ENCODE measurements at regions not wholly inside any gene's neighbourhood (a gene's known extent, or its start where the extent isn't known, plus 50 kb on each side); places are given as distances from the start of the nearest gene placed in this dataset.

- Histone ChIP-seq H3K36me3 (ENCODE audit: insufficient read depth, low read length) (no peaks in the 10 kb centered on the region), H3K4me2 (ENCODE audit: low read length) (no peak overlapping the region), H3K9me3 (ENCODE audit: low read length) (no peaks in the 10 kb centered on the region), H3K27me3 (ENCODE audit: insufficient read depth, low read depth, low read length) (no peaks in the 10 kb centered on the region), H3K79me2 (replicated peaks; ENCODE audit: insufficient read depth, low read length) (no peaks in the 10 kb centered on the region), H3K9ac (ENCODE audit: low read length) (no peak overlapping the region), H4K20me1 (ENCODE audit: insufficient read depth) (no peaks in the 10 kb centered on the region), H2AFZ (ENCODE audit: low read depth, low read length) (no peak overlapping the region), H3K4me3 (ENCODE audit: low read length) (no peak overlapping the region), H3K27ac (ENCODE audit: low read length) (no peak overlapping the region), H3F3A (ENCODE audit: insufficient read depth, low read length, poor library complexity, severe bottlenecking) (no peaks in the 10 kb centered on the region), H3K9me2 (ENCODE audit: insufficient read depth, low read length) (no peaks in the 10 kb centered on the region)
- no peak for TF ChIP-seq EZH2 (IDR thresholded peaks at IDR 0.05; ENCODE audit: borderline replicate concordance, insufficient read depth, low read length, poor library complexity, severe bottlenecking)
- TF ChIP-seq RAD21 (conservative IDR thresholded peaks at IDR 0.05), result no peak
- TF ChIP-seq SMC3 (conservative IDR thresholded peaks at IDR 0.05; ENCODE audit: poor library complexity), result no peak
- TF ChIP-seq MXI1 (conservative IDR thresholded peaks at IDR 0.05; ENCODE audit: poor library complexity, severe bottlenecking), result no peak
- no peak for TF ChIP-seq TAF1 (IDR thresholded peaks at IDR 0.05; ENCODE audit: low read depth)
- TF ChIP-seq, protein P1, sequence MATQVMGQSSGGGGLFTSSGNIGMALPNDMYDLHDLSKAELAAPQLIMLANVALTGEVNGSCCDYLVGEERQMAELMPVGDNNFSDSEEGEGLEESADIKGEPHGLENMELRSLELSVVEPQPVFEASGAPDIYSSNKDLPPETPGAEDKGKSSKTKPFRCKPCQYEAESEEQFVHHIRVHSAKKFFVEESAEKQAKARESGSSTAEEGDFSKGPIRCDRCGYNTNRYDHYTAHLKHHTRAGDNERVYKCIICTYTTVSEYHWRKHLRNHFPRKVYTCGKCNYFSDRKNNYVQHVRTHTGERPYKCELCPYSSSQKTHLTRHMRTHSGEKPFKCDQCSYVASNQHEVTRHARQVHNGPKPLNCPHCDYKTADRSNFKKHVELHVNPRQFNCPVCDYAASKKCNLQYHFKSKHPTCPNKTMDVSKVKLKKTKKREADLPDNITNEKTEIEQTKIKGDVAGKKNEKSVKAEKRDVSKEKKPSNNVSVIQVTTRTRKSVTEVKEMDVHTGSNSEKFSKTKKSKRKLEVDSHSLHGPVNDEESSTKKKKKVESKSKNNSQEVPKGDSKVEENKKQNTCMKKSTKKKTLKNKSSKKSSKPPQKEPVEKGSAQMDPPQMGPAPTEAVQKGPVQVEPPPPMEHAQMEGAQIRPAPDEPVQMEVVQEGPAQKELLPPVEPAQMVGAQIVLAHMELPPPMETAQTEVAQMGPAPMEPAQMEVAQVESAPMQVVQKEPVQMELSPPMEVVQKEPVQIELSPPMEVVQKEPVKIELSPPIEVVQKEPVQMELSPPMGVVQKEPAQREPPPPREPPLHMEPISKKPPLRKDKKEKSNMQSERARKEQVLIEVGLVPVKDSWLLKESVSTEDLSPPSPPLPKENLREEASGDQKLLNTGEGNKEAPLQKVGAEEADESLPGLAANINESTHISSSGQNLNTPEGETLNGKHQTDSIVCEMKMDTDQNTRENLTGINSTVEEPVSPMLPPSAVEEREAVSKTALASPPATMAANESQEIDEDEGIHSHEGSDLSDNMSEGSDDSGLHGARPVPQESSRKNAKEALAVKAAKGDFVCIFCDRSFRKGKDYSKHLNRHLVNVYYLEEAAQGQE (IDR thresholded peaks at IDR 0.05; ENCODE audit: borderline replicate concordance), result no peak
- TF ChIP-seq POLR2AphosphoS5 (IDR thresholded peaks at IDR 0.05), result no peak
- no peak for TF ChIP-seq EP300 (conservative IDR thresholded peaks at IDR 0.05; ENCODE audit: poor library complexity, severe bottlenecking)
- TF ChIP-seq, protein P2, sequence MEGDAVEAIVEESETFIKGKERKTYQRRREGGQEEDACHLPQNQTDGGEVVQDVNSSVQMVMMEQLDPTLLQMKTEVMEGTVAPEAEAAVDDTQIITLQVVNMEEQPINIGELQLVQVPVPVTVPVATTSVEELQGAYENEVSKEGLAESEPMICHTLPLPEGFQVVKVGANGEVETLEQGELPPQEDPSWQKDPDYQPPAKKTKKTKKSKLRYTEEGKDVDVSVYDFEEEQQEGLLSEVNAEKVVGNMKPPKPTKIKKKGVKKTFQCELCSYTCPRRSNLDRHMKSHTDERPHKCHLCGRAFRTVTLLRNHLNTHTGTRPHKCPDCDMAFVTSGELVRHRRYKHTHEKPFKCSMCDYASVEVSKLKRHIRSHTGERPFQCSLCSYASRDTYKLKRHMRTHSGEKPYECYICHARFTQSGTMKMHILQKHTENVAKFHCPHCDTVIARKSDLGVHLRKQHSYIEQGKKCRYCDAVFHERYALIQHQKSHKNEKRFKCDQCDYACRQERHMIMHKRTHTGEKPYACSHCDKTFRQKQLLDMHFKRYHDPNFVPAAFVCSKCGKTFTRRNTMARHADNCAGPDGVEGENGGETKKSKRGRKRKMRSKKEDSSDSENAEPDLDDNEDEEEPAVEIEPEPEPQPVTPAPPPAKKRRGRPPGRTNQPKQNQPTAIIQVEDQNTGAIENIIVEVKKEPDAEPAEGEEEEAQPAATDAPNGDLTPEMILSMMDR (IDR thresholded peaks at IDR 0.05; ENCODE audit: poor library complexity, severe bottlenecking), result no peak
Observed at GRCh38 chr14:86430853-86431252, 900.9 kb downstream of the FLRT2 start.

GRCh38 chr14:86423214-86423613, 893.3 kb downstream of the FLRT2 start:
- no peaks in the 10 kb centered on the region for H3K79me2 ChIP-seq (replicated peaks; ENCODE audit: insufficient read depth, low read length)
- H3K36me3 ChIP-seq (ENCODE audit: insufficient read depth, low read length), result no peaks in the 10 kb centered on the region
- H2AFZ ChIP-seq (ENCODE audit: low read depth, low read length), result no peak overlapping the region
- H3K27ac ChIP-seq (ENCODE audit: low read length), result no peak overlapping the region
- no peaks in the 10 kb centered on the region for H3F3A ChIP-seq (ENCODE audit: insufficient read depth, low read length, poor library complexity, severe bottlenecking)
- TF ChIP-seq POLR2AphosphoS5 (IDR thresholded peaks at IDR 0.05) (no peak), MXI1 (conservative IDR thresholded peaks at IDR 0.05; ENCODE audit: poor library complexity, severe bottlenecking) (no peak), EP300 (conservative IDR thresholded peaks at IDR 0.05; ENCODE audit: poor library complexity, severe bottlenecking) (no peak), TAF1 (IDR thresholded peaks at IDR 0.05; ENCODE audit: low read depth) (no peak), SMC3 (conservative IDR thresholded peaks at IDR 0.05; ENCODE audit: poor library complexity) (no peak), RAD21 (conservative IDR thresholded peaks at IDR 0.05) (no peak), EZH2 (IDR thresholded peaks at IDR 0.05; ENCODE audit: borderline replicate concordance, insufficient read depth, low read length, poor library complexity, severe bottlenecking) (no peak)
- TF ChIP-seq, protein P1 (IDR thresholded peaks at IDR 0.05; ENCODE audit: borderline replicate concordance), result no peak
- TF ChIP-seq, protein P2 (IDR thresholded peaks at IDR 0.05; ENCODE audit: poor library complexity, severe bottlenecking), result no peak
- no peak overlapping the region for H3K4me3 ChIP-seq (ENCODE audit: low read length)
- H3K4me2 ChIP-seq (ENCODE audit: low read length), result no peak overlapping the region
- no peaks in the 10 kb centered on the region for H3K27me3 ChIP-seq (ENCODE audit: insufficient read depth, low read depth, low read length)
- H3K9me3 ChIP-seq (ENCODE audit: low read length), result no peaks in the 10 kb centered on the region
- no peak overlapping the region for H3K9ac ChIP-seq (ENCODE audit: low read length)
- H4K20me1 ChIP-seq (ENCODE audit: insufficient read depth), result no peaks in the 10 kb centered on the region
- no peaks in the 10 kb centered on the region for H3K9me2 ChIP-seq (ENCODE audit: insufficient read depth, low read length)
